ENCODE measurements at regions not wholly inside any gene's neighbourhood (a gene's known extent, or its start where the extent isn't known, plus 50 kb on each side); places are given as distances from the start of the nearest gene placed in this dataset.

DNA sequence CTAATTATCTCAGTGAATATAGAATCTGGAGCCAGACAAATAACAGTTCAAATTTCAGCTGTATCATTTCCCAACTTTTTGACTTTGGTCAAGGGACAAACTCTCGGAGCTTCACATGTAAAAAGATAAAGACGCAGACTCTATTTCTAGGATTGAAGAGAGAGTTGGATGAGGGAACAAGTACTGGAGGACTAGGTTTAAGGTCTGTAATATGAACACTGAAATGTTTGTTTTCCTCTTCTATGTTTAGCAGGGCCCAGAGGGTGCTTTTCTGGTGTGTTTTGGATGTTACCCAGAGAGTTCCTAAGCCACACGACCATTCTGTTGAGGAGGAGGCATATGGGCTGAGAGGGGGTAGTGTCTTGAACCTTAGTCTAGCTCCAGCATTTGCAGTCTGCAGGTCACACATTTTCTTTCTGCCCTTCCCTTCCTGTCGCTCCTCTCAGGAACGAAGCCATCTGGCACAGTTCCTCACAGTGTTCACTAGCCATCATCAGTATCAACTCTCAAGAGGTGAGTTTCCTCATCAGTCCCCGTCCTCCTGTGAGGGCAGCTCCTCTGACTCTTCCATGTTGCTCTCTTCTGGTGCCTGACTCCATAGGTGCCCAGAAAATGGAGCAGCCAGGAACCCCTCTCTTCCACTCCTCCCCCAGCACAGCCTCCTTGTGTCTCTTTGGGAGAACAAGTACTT lies 250.1 kb downstream of the SQOR start:
- H3K27me3 ChIP-seq (ENCODE audit: control insufficient read depth in 5 of 5, insufficient read depth in 4 of 5, low read length in 5 of 5) = no peaks in the 10 kb centered on the region
- H3K9me3 ChIP-seq (ENCODE audit: control insufficient read depth in 5 of 5, low read length in 5 of 5) = peaks cover 0 to 2% (median 0%) of the 10 kb centered on the region in 5 donors
- H3K4me3 ChIP-seq (ENCODE audit: low read depth in 1 of 5, low read length in 5 of 5) = no peak overlapping the region
- no peaks in the 10 kb centered on the region for H3K36me3 ChIP-seq (ENCODE audit: control insufficient read depth in 5 of 5, insufficient read depth in 5 of 5, low read length in 5 of 5)
- H3K27ac ChIP-seq (ENCODE audit: low read depth, low read length) = no peak overlapping the region
- H3K9ac ChIP-seq (ENCODE audit: low read length in 5 of 5) = no peak overlapping the region
- H3K4me1 ChIP-seq (ENCODE audit: control insufficient read depth in 5 of 5, insufficient read depth in 5 of 5, low read length in 5 of 5) = peaks cover 0 to 4% (median 0%) of the 10 kb centered on the region in 5 donors

DNA sequence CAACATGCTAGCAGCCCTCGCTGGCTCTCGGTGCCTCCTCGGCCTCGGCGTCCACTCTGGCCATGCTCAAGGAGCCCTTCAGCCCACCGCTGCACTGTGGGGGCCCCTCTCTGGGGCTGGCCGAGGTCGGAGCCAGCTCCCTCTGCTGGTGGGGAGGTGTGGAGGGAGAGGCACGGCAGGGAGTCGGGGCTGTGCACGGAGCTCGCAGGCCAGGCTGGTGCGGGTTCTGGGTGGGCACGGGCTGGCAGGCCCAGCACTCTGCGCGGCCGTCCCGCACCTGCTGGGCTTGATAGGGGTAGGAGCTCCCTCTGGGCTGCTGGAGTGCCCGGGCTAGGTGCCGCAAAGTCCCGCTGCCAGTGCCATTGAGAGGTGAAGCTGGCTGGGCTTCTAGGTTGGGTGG lies 251.0 kb downstream of the SQOR start:
- H3K4me1 ChIP-seq (ENCODE audit: control insufficient read depth in 5 of 5, insufficient read depth in 5 of 5, low read length in 5 of 5) = peaks cover 0 to 4% (median 0%) of the 10 kb centered on the region in 5 donors
- H3K4me3 ChIP-seq (ENCODE audit: low read depth in 1 of 5, low read length in 5 of 5) = no peak overlapping the region
- no peaks in the 10 kb centered on the region for H3K36me3 ChIP-seq (ENCODE audit: control insufficient read depth in 5 of 5, insufficient read depth in 5 of 5, low read length in 5 of 5)
- H3K9ac ChIP-seq (ENCODE audit: low read length in 5 of 5) = no peak overlapping the region
- no peaks in the 10 kb centered on the region for H3K27me3 ChIP-seq (ENCODE audit: control insufficient read depth in 5 of 5, insufficient read depth in 4 of 5, low read length in 5 of 5)
- H3K9me3 ChIP-seq (ENCODE audit: control insufficient read depth in 5 of 5, low read length in 5 of 5) = peaks cover 0 to 2% (median 0%) of the 10 kb centered on the region in 5 donors
- H3K27ac ChIP-seq (ENCODE audit: low read depth, low read length) = no peak overlapping the region

- Histone ChIP-seq H3K4me1 (ENCODE audit: control insufficient read depth in 5 of 5, insufficient read depth in 5 of 5, low read length in 5 of 5) (peaks cover 0 to 3% (median 0%) of the 10 kb centered on the region in 5 donors), H3K27ac (ENCODE audit: low read depth, low read length) (no peak overlapping the region)
Observed at GRCh38 chr15:45891766-45892165, 256.9 kb downstream of the SQOR start.

GRCh38 chr15:45892182-45892581 lies 257.4 kb downstream of the SQOR start:
- H3K9me3 ChIP-seq (ENCODE audit: control insufficient read depth in 5 of 5, low read length in 5 of 5) = peaks cover 0 to 2% (median 0%) of the 10 kb centered on the region in 5 donors
- H3K4me3 ChIP-seq (ENCODE audit: low read depth in 1 of 5, low read length in 5 of 5) = no peak overlapping the region
- no peaks in the 10 kb centered on the region for H3K36me3 ChIP-seq (ENCODE audit: control insufficient read depth in 5 of 5, insufficient read depth in 5 of 5, low read length in 5 of 5)
- no peak overlapping the region for H3K27ac ChIP-seq (ENCODE audit: low read depth, low read length)
- H3K9ac ChIP-seq (ENCODE audit: low read length in 5 of 5) = no peak overlapping the region
- H3K27me3 ChIP-seq (ENCODE audit: control insufficient read depth in 5 of 5, insufficient read depth in 4 of 5, low read length in 5 of 5) = no peaks in the 10 kb centered on the region
- peaks cover 0 to 3% (median 0%) of the 10 kb centered on the region in 5 donors for H3K4me1 ChIP-seq (ENCODE audit: control insufficient read depth in 5 of 5, insufficient read depth in 5 of 5, low read length in 5 of 5)

More at GRCh38 chr15:45891766-45892165, 256.9 kb downstream of the SQOR start:
- Histone ChIP-seq H3K36me3 (ENCODE audit: control insufficient read depth in 5 of 5, insufficient read depth in 5 of 5, low read length in 5 of 5) (no peaks in the 10 kb centered on the region), H3K9me3 (ENCODE audit: control insufficient read depth in 5 of 5, low read length in 5 of 5) (peaks cover 0 to 2% (median 0%) of the 10 kb centered on the region in 5 donors), H3K4me3 (ENCODE audit: low read depth in 1 of 5, low read length in 5 of 5) (no peak overlapping the region), H3K9ac (ENCODE audit: low read length in 5 of 5) (no peak overlapping the region), H3K27me3 (ENCODE audit: control insufficient read depth in 5 of 5, insufficient read depth in 4 of 5, low read length in 5 of 5) (no peaks in the 10 kb centered on the region)

GRCh38 chr15:45903283-45903682 lies 268.5 kb downstream of the SQOR start:
- no peaks in the 10 kb centered on the region for H3K4me1 ChIP-seq (ENCODE audit: control insufficient read depth in 5 of 5, insufficient read depth in 5 of 5, low read length in 5 of 5)
- no peak overlapping the region for H3K4me3 ChIP-seq (ENCODE audit: low read depth in 1 of 5, low read length in 5 of 5)
- no peak overlapping the region for H3K9ac ChIP-seq (ENCODE audit: low read length in 5 of 5)
- H3K36me3 ChIP-seq (ENCODE audit: control insufficient read depth in 5 of 5, insufficient read depth in 5 of 5, low read length in 5 of 5) = no peaks in the 10 kb centered on the region
- peaks cover 0 to 5% (median 0%) of the 10 kb centered on the region in 5 donors for H3K9me3 ChIP-seq (ENCODE audit: control insufficient read depth in 5 of 5, low read length in 5 of 5)
- no peaks in the 10 kb centered on the region for H3K27me3 ChIP-seq (ENCODE audit: control insufficient read depth in 5 of 5, insufficient read depth in 4 of 5, low read length in 5 of 5)
- no peak overlapping the region for H3K27ac ChIP-seq (ENCODE audit: low read depth, low read length)

DNA sequence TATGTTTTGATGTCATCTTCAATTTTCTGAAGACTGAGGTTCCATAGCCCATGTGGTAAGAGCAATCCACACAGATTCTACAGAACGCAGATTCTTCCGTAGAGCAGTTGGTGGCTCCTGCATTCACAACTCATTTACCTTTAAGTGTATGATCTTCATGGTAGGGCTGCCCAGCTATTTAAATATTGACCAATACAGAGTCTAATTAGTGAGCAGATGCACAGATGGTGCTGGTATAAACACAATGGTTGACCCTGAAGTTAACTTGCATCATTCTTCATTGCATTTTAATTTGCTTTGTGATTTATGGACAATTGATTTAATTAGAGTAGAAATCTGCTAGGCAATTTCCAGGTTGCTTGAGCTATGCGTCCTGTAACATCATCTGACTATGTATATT lies 269.2 kb downstream of the SQOR start:
- Histone ChIP-seq H3K9ac (ENCODE audit: low read length in 5 of 5) (no peak overlapping the region), H3K36me3 (ENCODE audit: control insufficient read depth in 5 of 5, insufficient read depth in 5 of 5, low read length in 5 of 5) (no peaks in the 10 kb centered on the region), H3K4me1 (ENCODE audit: control insufficient read depth in 5 of 5, insufficient read depth in 5 of 5, low read length in 5 of 5) (no peaks in the 10 kb centered on the region), H3K27me3 (ENCODE audit: control insufficient read depth in 5 of 5, insufficient read depth in 4 of 5, low read length in 5 of 5) (no peaks in the 10 kb centered on the region), H3K4me3 (ENCODE audit: low read depth in 1 of 5, low read length in 5 of 5) (no peak overlapping the region), H3K27ac (ENCODE audit: low read depth, low read length) (no peak overlapping the region), H3K9me3 (ENCODE audit: control insufficient read depth in 5 of 5, low read length in 5 of 5) (peaks cover 0 to 5% (median 0%) of the 10 kb centered on the region in 5 donors)

DNA sequence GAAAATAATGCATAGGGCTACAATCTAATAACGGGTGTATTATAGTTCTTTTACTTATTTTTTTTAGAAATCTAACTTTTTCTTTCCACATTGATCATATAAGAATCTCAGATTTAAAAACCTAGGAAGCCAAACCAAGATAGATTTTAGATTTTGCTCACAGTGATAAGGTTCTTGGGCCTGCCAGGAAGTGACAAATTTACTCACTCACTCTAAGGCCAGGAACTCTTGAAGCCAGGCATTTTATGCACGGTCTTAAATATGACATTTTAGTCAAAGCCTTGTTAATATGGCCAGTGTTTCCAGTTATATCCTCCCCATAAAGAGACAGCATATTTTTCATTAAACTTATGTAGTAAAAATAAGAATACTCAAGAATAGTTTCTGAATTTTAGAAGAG lies 271.4 kb downstream of the SQOR start:
- Histone ChIP-seq H3K4me1 (ENCODE audit: control insufficient read depth in 5 of 5, insufficient read depth in 5 of 5, low read length in 5 of 5) (no peaks in the 10 kb centered on the region), H3K27me3 (ENCODE audit: control insufficient read depth in 5 of 5, insufficient read depth in 4 of 5, low read length in 5 of 5) (no peaks in the 10 kb centered on the region), H3K9ac (ENCODE audit: low read length in 5 of 5) (no peak overlapping the region), H3K9me3 (ENCODE audit: control insufficient read depth in 5 of 5, low read length in 5 of 5) (peaks cover 0 to 5% (median 0%) of the 10 kb centered on the region in 5 donors), H3K27ac (ENCODE audit: low read depth, low read length) (no peak overlapping the region), H3K4me3 (ENCODE audit: low read depth in 1 of 5, low read length in 5 of 5) (no peak overlapping the region), H3K36me3 (ENCODE audit: control insufficient read depth in 5 of 5, insufficient read depth in 5 of 5, low read length in 5 of 5) (no peaks in the 10 kb centered on the region)

DNA sequence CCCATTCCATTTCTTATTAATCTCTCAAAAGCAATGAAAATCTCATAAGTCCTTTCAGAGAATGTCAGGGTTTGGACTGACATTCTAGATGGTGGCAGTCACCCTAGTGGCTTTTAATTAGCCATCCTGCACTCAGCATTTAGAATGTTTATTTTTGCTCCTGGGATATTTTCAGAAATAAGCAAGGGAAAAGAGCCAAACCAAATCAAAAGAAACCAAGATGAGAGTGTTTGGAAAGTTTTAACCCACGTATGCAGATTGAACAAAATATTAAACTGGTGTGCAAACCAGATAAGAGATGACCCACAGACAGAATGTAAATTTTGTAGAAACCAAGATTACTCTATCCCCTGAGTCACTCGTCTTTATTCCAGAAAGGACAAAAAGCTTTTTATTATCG lies 275.8 kb downstream of the SQOR start:
- H3K9me3 ChIP-seq (ENCODE audit: control insufficient read depth in 5 of 5, low read length in 5 of 5) = peaks cover 0 to 5% (median 0%) of the 10 kb centered on the region in 5 donors
- H3K36me3 ChIP-seq (ENCODE audit: control insufficient read depth in 5 of 5, insufficient read depth in 5 of 5, low read length in 5 of 5) = no peaks in the 10 kb centered on the region
- no peaks in the 10 kb centered on the region for H3K27me3 ChIP-seq (ENCODE audit: control insufficient read depth in 5 of 5, insufficient read depth in 4 of 5, low read length in 5 of 5)
- H3K27ac ChIP-seq (ENCODE audit: low read depth, low read length) = no peak overlapping the region
- H3K4me3 ChIP-seq (ENCODE audit: low read depth in 1 of 5, low read length in 5 of 5) = no peak overlapping the region
- no peaks in the 10 kb centered on the region for H3K4me1 ChIP-seq (ENCODE audit: control insufficient read depth in 5 of 5, insufficient read depth in 5 of 5, low read length in 5 of 5)
- H3K9ac ChIP-seq (ENCODE audit: low read length in 5 of 5) = no peak overlapping the region

DNA sequence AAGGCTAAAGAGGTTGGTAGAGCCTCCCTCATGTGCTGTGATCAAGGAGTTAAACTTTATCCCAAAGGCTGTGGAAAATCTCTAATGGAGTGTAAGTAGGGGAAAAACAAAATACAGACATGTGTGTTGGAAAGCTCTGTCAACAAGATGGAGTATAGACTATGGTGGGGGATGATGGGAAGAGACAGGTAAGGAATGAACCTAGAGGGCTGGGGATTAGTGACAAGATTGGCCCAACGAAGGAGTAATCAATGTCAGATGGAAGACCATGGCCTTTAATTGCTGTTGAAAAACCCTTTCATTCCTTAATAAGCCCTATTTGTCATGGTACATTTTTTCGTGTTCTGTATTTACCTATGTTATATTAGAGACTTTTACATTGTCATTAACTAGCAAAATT lies 278.6 kb downstream of the SQOR start:
- no peak overlapping the region for H3K4me3 ChIP-seq (ENCODE audit: low read depth in 1 of 5, low read length in 5 of 5)
- H3K27ac ChIP-seq (ENCODE audit: low read depth, low read length) = no peak overlapping the region
- no peaks in the 10 kb centered on the region for H3K36me3 ChIP-seq (ENCODE audit: control insufficient read depth in 5 of 5, insufficient read depth in 5 of 5, low read length in 5 of 5)
- peaks cover 0 to 3% (median 0%) of the 10 kb centered on the region in 5 donors for H3K4me1 ChIP-seq (ENCODE audit: control insufficient read depth in 5 of 5, insufficient read depth in 5 of 5, low read length in 5 of 5)
- H3K9ac ChIP-seq (ENCODE audit: low read length in 5 of 5) = no peak overlapping the region
- H3K27me3 ChIP-seq (ENCODE audit: control insufficient read depth in 5 of 5, insufficient read depth in 4 of 5, low read length in 5 of 5) = no peaks in the 10 kb centered on the region
- peaks cover 0 to 1% (median 0%) of the 10 kb centered on the region in 5 donors for H3K9me3 ChIP-seq (ENCODE audit: control insufficient read depth in 5 of 5, low read length in 5 of 5)

DNA sequence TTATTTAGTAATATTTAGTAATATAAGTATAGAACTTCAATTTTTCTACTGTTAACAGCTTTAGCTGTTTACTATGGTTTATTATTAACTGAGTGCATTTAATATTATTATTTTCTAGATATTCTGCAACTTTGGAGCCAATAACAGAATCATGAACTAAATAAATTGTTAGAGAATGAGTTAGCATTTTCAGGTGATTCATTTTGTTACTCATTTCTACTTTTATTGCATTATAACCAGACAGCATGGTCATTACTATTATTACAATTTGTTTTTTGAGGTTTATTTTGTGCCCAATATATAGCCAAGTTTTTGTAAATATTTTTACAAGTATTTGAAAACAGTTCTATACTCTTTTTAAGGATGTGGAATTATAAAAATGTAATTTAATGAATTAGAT lies 279.6 kb downstream of the SQOR start:
- Histone ChIP-seq H3K9ac (ENCODE audit: low read length in 5 of 5) (no peak overlapping the region), H3K27me3 (ENCODE audit: control insufficient read depth in 5 of 5, insufficient read depth in 4 of 5, low read length in 5 of 5) (no peaks in the 10 kb centered on the region), H3K27ac (ENCODE audit: low read depth, low read length) (no peak overlapping the region), H3K9me3 (ENCODE audit: control insufficient read depth in 5 of 5, low read length in 5 of 5) (no peaks in the 10 kb centered on the region), H3K4me3 (ENCODE audit: low read depth in 1 of 5, low read length in 5 of 5) (no peak overlapping the region), H3K36me3 (ENCODE audit: control insufficient read depth in 5 of 5, insufficient read depth in 5 of 5, low read length in 5 of 5) (no peaks in the 10 kb centered on the region), H3K4me1 (ENCODE audit: control insufficient read depth in 5 of 5, insufficient read depth in 5 of 5, low read length in 5 of 5) (peaks cover 0 to 11% (median 0%) of the 10 kb centered on the region in 5 donors)

All from subcutaneous abdominal adipose tissue (tissue), 5 donors.